Suprapubic skin (tissue), 4 donors: ENCODE measurements at regions not wholly inside any gene's neighbourhood (a gene's known extent, or its start where the extent isn't known, plus 50 kb on each side); places are given as distances from the start of the nearest gene placed in this dataset.

Source experiments
- EP300 ChIP-seq: sonication (generic); formaldehyde crosslinking; IDR thresholded peaks from one replicate; pipeline ENCODE4 v1.6.1; 2017; ENCODE audit warnings: antibody characterized with exemption
- POLR2A ChIP-seq, 2 donors: fragments of 450-650 bp; IDR thresholded peaks; one replicate each; pipeline ENCODE4 v1.6.1; 2017; ENCODE audit warnings: antibody characterized with exemption in 2 of 2, mild to moderate bottlenecking in 2 of 2, moderate library complexity in 2 of 2
- POLR2AphosphoS5 ChIP-seq, 3 donors: sonication (generic); formaldehyde crosslinking; IDR thresholded peaks; one replicate each; pipeline ENCODE4 v1.6.1; 2017; ENCODE audit warnings: antibody characterized with exemption in 3 of 3
- TF ChIP-seq, protein P1 (sequence below), 2 donors: fragments of 200-600 bp in 1 of 2; fragments of 450-650 bp in 1 of 2; sonication (generic) in 1 of 2; IDR thresholded peaks; one replicate each; pipeline ENCODE4 v1.5.1; 2016 to 2019; ENCODE audit warnings: antibody characterized with exemption in 2 of 2, mild to moderate bottlenecking in 1 of 2, moderate library complexity in 1 of 2

- TF ChIP-seq POLR2AphosphoS5 (IDR thresholded peaks at IDR 0.05) (no peak), EP300 (no peak), POLR2A (IDR thresholded peaks at IDR 0.05) (no peak)
- TF ChIP-seq, protein P1, sequence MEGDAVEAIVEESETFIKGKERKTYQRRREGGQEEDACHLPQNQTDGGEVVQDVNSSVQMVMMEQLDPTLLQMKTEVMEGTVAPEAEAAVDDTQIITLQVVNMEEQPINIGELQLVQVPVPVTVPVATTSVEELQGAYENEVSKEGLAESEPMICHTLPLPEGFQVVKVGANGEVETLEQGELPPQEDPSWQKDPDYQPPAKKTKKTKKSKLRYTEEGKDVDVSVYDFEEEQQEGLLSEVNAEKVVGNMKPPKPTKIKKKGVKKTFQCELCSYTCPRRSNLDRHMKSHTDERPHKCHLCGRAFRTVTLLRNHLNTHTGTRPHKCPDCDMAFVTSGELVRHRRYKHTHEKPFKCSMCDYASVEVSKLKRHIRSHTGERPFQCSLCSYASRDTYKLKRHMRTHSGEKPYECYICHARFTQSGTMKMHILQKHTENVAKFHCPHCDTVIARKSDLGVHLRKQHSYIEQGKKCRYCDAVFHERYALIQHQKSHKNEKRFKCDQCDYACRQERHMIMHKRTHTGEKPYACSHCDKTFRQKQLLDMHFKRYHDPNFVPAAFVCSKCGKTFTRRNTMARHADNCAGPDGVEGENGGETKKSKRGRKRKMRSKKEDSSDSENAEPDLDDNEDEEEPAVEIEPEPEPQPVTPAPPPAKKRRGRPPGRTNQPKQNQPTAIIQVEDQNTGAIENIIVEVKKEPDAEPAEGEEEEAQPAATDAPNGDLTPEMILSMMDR (IDR thresholded peaks at IDR 0.05): no peak
These were observed 135.2 kb upstream of the HS3ST3A1 start for GRCh38 chr17:13736916-13737315.
